ENCODE measurements at regions not wholly inside any gene's neighbourhood (a gene's known extent, or its start where the extent isn't known, plus 50 kb on each side); places are given as distances from the start of the nearest gene placed in this dataset.
"Not testable (repeated sequence)": the region's sequence is repeated elsewhere in the genome, so short reads cannot be mapped to it uniquely, and the experiment has no call there.

DNA sequence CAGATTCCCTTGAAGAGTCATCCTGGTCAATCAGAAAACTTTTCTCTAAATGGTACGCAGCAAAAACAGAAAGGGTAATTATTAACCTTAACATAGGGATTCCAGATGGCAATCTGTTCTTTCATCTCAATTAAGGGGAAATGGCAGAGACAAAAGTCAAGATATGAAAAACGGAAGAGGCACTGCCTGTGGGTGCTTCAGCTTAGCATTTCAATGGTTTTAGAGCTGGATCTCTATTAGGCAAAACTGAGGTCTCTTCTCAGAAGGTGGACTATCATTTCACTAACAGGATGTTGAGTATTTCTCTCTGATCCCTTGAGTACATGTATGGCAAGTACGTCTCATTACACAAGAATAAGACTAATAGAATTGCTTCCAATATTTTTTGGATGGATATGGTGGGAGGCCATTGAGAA, 296.9 kb downstream of the HIVEP2 start:
- TF ChIP-seq CTCF (conservative IDR thresholded peaks at IDR 0.05): no peak
- no peak for TF ChIP-seq ZFX (IDR thresholded peaks at IDR 0.05)
- H3K27ac ChIP-seq: no peak overlapping the region

GRCh38 chr6:142648526-142648925, 296.4 kb downstream of the HIVEP2 start:
- no peak overlapping the region for H3K27ac ChIP-seq
- TF ChIP-seq ZFX (IDR thresholded peaks at IDR 0.05): no peak

DNA sequence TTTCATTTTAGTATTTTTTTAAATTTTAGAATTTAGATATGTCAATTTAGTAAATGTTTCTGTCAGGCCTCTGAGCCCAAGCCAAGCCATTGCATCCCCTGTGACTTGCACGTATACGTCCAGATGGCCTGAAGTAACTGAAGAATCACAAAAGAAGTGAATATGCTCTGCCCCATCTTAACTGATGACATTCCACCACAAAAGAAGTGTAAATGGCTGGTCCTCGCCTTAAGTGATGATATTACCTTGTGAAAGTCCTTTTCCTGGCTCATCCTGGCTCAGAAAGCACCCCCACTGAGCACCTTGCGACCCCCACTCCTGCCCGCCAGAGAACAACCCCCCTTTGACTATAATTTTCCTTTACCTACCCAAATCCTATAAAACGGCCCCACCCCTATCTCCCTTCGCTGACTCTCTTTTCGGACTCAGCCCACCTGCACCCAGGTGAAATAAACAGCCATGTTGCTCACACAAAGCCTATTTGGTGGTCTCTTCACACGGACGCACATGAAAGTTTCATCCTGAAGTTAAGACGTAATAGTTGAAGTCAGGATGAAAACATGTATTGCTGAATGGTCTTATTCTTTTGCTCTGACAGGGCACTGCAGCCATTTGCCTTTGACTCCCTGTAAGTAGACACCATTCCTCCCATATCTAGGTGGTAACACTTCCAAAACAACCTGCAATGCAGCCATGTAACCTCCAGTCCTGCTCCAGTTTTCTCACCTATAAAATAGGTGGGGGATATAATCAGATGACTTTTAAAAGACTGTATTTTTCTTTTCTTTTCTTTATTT, 295.3 kb downstream of the HIVEP2 start:
- not testable (repeated sequence) for H3K27ac ChIP-seq

GRCh38 chr6:142651384-142651783, 293.6 kb downstream of the HIVEP2 start:
- no peak overlapping the region for H3K27ac ChIP-seq
- no peak for TF ChIP-seq CTCF (conservative IDR thresholded peaks at IDR 0.05)
- TF ChIP-seq ZFX (IDR thresholded peaks at IDR 0.05): no peak

DNA sequence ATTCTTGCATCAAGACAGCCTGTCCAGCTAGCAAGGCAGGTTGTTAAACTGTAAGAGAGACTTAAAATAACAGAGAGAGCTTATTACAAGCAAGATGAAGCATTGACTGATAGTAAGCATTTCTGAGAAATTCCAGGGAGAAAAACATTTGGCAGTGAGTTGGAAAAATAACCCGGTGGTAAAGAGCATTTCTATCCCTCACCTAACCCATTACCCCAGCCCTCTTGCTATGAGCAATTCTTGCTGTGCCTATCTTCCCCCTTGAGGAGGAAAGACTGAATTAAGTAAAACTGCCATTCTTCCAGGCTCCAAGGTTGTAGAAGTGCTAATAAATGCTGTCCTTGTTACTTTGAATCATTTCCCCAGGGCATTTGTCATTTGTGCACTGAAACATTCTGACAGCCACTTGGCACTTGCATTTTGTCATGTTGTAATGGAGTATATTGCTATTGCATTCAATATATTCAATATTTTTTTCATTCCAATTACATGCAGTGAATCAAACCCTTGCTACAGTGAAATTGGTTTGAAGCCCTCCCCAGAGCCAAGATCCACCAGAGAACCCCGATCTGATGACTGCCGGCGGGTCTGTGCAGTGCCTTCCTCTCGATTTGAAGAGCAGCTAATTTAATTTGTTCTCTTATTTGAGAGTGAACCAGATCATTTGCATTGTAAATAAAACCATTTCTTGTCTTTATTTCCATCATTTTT, 291.1 kb downstream of the HIVEP2 start:
- TF ChIP-seq CTCF (conservative IDR thresholded peaks at IDR 0.05) (no peak), ZFX (IDR thresholded peaks at IDR 0.05) (no peak)
- H3K27ac ChIP-seq: no peak overlapping the region

- TF ChIP-seq ZFX (IDR thresholded peaks at IDR 0.05) (no peak), CTCF (conservative IDR thresholded peaks at IDR 0.05) (no peak)
- no peak overlapping the region for H3K27ac ChIP-seq
Measured at GRCh38 chr6:142659661-142660060, 285.3 kb downstream of the HIVEP2 start.

GRCh38 chr6:142665393-142665792, 279.6 kb downstream of the HIVEP2 start:
- no peak overlapping the region for H3K27ac ChIP-seq
- TF ChIP-seq ZFX (IDR thresholded peaks at IDR 0.05): no peak
- no peak for TF ChIP-seq CTCF (conservative IDR thresholded peaks at IDR 0.05)

DNA sequence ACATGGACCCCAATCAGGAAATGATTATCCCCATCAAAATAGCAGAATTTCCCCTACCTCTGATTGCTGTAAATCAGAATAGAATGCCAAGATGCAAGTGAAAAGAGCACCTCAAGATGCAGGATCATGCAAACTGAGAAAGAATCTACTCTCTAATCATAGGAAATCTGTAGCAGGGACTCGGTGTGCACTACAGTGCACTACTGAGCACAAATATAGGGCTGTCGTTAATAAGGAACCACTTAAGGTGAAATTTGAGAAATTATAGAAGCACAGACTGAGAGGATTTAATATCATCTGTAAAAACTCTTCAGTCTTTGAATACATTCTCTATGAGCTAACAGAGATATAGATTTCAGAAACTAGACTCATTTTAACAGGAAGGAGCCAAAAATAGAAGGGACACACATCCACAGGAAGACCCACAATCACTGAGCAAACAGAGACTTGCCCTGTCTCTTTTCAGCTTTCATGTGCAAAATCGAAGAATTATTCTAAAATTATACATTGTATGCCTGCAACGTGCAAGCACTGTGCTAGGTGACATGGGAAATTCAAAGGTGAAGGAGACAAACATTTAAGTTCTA, 278.3 kb downstream of the HIVEP2 start:
- TF ChIP-seq ZFX (IDR thresholded peaks at IDR 0.05) (no peak), CTCF (conservative IDR thresholded peaks at IDR 0.05) (no peak)
- H3K27ac ChIP-seq: no peak overlapping the region

All from C4-2B (cell line).